HG03460 (cell line): ENCODE measurements at regions not wholly inside any gene's neighbourhood (a gene's known extent, or its start where the extent isn't known, plus 50 kb on each side); places are given as distances from the start of the nearest gene placed in this dataset.
A peak's percentile ranks its signal among the peaks of the same experiment; 100 is the strongest.
"Not testable (repeated sequence)": the region's sequence is repeated elsewhere in the genome, so short reads cannot be mapped to it uniquely, and the experiment has no call there.

ENCODE experiments used
- ATAC-seq: cut with Tn5 transposase; IDR thresholded peaks from one replicate; pipeline ENCODE4 v1.9.1; 2021; ENCODE audit not compliant: unreplicated experiment

GRCh38 chr7:35970458-35970857, 169.6 kb downstream of the SEPTIN7 start:
- ATAC-seq: no peak

GRCh38 chr7:35971133-35971891, 170.5 kb downstream of the SEPTIN7 start:
- no peak for ATAC-seq

- ATAC-seq: no peak
Measured at GRCh38 chr7:35975851-35976454, 175.1 kb downstream of the SEPTIN7 start.

GRCh38 chr7:35978816-35979640, 174.0 kb upstream of the EEPD1 start:
- ATAC-seq: not testable (repeated sequence)

GRCh38 chr7:35982600-35982999, 170.5 kb upstream of the EEPD1 start:
- no peak for ATAC-seq

GRCh38 chr7:35983626-35984025, 169.4 kb upstream of the EEPD1 start:
- no peak for ATAC-seq

GRCh38 chr7:35985126-35985754, 167.8 kb upstream of the EEPD1 start:
- ATAC-seq: peak; percentile 94

GRCh38 chr7:35987016-35987415, 166.0 kb upstream of the EEPD1 start:
- no peak for ATAC-seq

- ATAC-seq: no peak
Measured at GRCh38 chr7:35988105-35988504, 164.9 kb upstream of the EEPD1 start.

GRCh38 chr7:35988818-35989217, 164.2 kb upstream of the EEPD1 start:
- no peak for ATAC-seq

GRCh38 chr7:35991511-35992232, 161.4 kb upstream of the EEPD1 start:
- ATAC-seq: no peak

GRCh38 chr7:35992436-35992835, 160.6 kb upstream of the EEPD1 start:
- no peak for ATAC-seq

GRCh38 chr7:35993113-35993512, 159.9 kb upstream of the EEPD1 start:
- ATAC-seq: no peak

- ATAC-seq: no peak
Measured at GRCh38 chr7:35993676-35994606, 159.1 kb upstream of the EEPD1 start.

GRCh38 chr7:35995334-35995733, 157.7 kb upstream of the EEPD1 start:
- no peak for ATAC-seq

- ATAC-seq: no peak
Measured at GRCh38 chr7:35998481-35998880, 154.6 kb upstream of the EEPD1 start.

- ATAC-seq: no peak
Measured at GRCh38 chr7:36001546-36001945, 151.5 kb upstream of the EEPD1 start.

GRCh38 chr7:36002900-36003299, 150.2 kb upstream of the EEPD1 start:
- ATAC-seq: no peak

- ATAC-seq: no peak
Measured at GRCh38 chr7:36003343-36003742, 149.7 kb upstream of the EEPD1 start.

GRCh38 chr7:36005293-36005692, 147.8 kb upstream of the EEPD1 start:
- no peak for ATAC-seq
